Keratinocyte (primary cell): ENCODE measurements at regions not wholly inside any gene's neighbourhood (a gene's known extent, or its start where the extent isn't known, plus 50 kb on each side); places are given as distances from the start of the nearest gene placed in this dataset.

Experiments
- CTCF ChIP-seq, 3 experiments: IDR thresholded peaks in 1 of 3; conservative IDR thresholded peaks in 1 of 3; optimal IDR thresholded peaks in 1 of 3; 2 replicates in 2 of 3; 3 replicates in 1 of 3; pipeline versions ENCODE3 to v1.5.1; 2011; ENCODE audit warnings: low read length in 3 of 3, mild to moderate bottlenecking in 3 of 3, moderate library complexity in 2 of 3, control low read depth in 1 of 3, inconsistent platforms in 1 of 3; ENCODE audit not compliant: insufficient read depth in 2 of 3; ENCODE audit errors: extremely low read depth in 1 of 3
- EZH2 ChIP-seq: IDR thresholded peaks from one replicate; pipeline ENCODE4 v1.6.1; 2012; ENCODE audit warnings: inconsistent platforms, mild to moderate bottlenecking, low read length, moderate library complexity

GRCh38 chr5:29061381-29061780 is 2023.0 kb upstream of the CDH9 start:
- TF ChIP-seq CTCF (optimal IDR thresholded peaks at IDR 0.05 in 1 of 3, IDR thresholded peaks at IDR 0.05 in 1 of 3, conservative IDR thresholded peaks at IDR 0.05 in 1 of 3; ENCODE audit: extremely low read depth in 1 of 3, insufficient read depth in 2 of 3, low read length in 3 of 3) (no peak), EZH2 (no peak)
